ENCODE measurements at regions not wholly inside any gene's neighbourhood (a gene's known extent, or its start where the extent isn't known, plus 50 kb on each side); places are given as distances from the start of the nearest gene placed in this dataset.

- H3K4me1 ChIP-seq (replicated peaks in 1 of 2), result peaks cover 65 to 75% of the 10 kb centered on the region in 2 donors
- no peak overlapping the region for H3K4me3 ChIP-seq
- ATAC-seq (replicated peaks in 6 of 8), result no peak
- H3K27ac ChIP-seq, result no peak overlapping the region
- 40 to 100% (median 61%) methylated on average over 1 to 4 of the region's 4 CpGs; no CpG with 5 or more reads in 2 of the 10 experiments for WGBS, 10 experiments
- in situ Hi-C loops (cut with MboI; ENCODE audit: low pct_unique_long_range_greater_than_20kb in 2 of 9, low sequenced_read_pairs in 9 of 9, unreplicated experiment in 9 of 9), result no loop called here
These were observed 132.7 kb downstream of the GLI2 start for GRCh38 chr2:120868366-120868765.

GRCh38 chr2:120869036-120869729, 133.5 kb downstream of the GLI2 start:
- in situ Hi-C loops (cut with MboI; ENCODE audit: low pct_unique_long_range_greater_than_20kb in 2 of 9, low sequenced_read_pairs in 9 of 9, unreplicated experiment in 9 of 9), result no loop called here
- no peak for ATAC-seq (replicated peaks in 6 of 8)
- Histone ChIP-seq H3K4me1 (replicated peaks in 1 of 2) (peaks cover 66 to 76% of the 10 kb centered on the region in 2 donors), H3K27ac (no peak overlapping the region), H3K4me3 (no peak overlapping the region)
- WGBS, 10 experiments, result 50 to 100% (median 82%) methylated on average over 1 of the region's 1 CpG; no CpG with 5 or more reads in 4 of the 10 experiments

GRCh38 chr2:120869730-120870466, 134.2 kb downstream of the GLI2 start:
- no peak overlapping the region for H3K4me3 ChIP-seq
- ATAC-seq (replicated peaks in 6 of 8), result no peak
- no peak overlapping the region for H3K27ac ChIP-seq
- WGBS, 10 experiments, result 0 to 100% (median 53%) methylated on average over 1 to 4 of the region's 5 CpGs; no CpG with 5 or more reads in 2 of the 10 experiments
- in situ Hi-C loops (cut with MboI; ENCODE audit: low pct_unique_long_range_greater_than_20kb in 2 of 9, low sequenced_read_pairs in 9 of 9, unreplicated experiment in 9 of 9), result no loop called here
- peaks cover 70 to 83% of the 10 kb centered on the region in 2 donors for H3K4me1 ChIP-seq (replicated peaks in 1 of 2)

GRCh38 chr2:120870467-120870788, 134.8 kb downstream of the GLI2 start:
- ATAC-seq (replicated peaks in 6 of 8), result no peak
- H3K27ac ChIP-seq, result no peak overlapping the region
- peaks cover 70 to 88% of the 10 kb centered on the region in 2 donors for H3K4me1 ChIP-seq (replicated peaks in 1 of 2)
- 83 to 100% (median 100%) methylated on average over 1 to 4 of the region's 9 CpGs; no CpG with 5 or more reads in 3 of the 10 experiments for WGBS, 10 experiments
- in situ Hi-C loops (cut with MboI; ENCODE audit: low pct_unique_long_range_greater_than_20kb in 2 of 9, low sequenced_read_pairs in 9 of 9, unreplicated experiment in 9 of 9), result no loop called here
- no peak overlapping the region for H3K4me3 ChIP-seq

- WGBS, 10 experiments, result 77 to 100% (median 97%) methylated on average over 1 to 6 of the region's 10 CpGs; no CpG with 5 or more reads in 4 of the 10 experiments
- no peak overlapping the region for H3K4me3 ChIP-seq
- ATAC-seq (replicated peaks in 6 of 8), result no peak
- in situ Hi-C loops (cut with MboI; ENCODE audit: low pct_unique_long_range_greater_than_20kb in 2 of 9, low sequenced_read_pairs in 9 of 9, unreplicated experiment in 9 of 9), result no loop called here
- H3K27ac ChIP-seq, result no peak overlapping the region
- peaks cover 72 to 93% of the 10 kb centered on the region in 2 donors for H3K4me1 ChIP-seq (replicated peaks in 1 of 2)
These were observed 135.5 kb downstream of the GLI2 start for GRCh38 chr2:120871016-120871635.

- WGBS, 10 experiments, result 20 to 93% (median 82%) methylated on average over 1 to 5 of the region's 7 CpGs; no CpG with 5 or more reads in 2 of the 10 experiments
- in situ Hi-C loops (cut with MboI; ENCODE audit: low pct_unique_long_range_greater_than_20kb in 2 of 9, low sequenced_read_pairs in 9 of 9, unreplicated experiment in 9 of 9), result no loop called here
- no peak overlapping the region for H3K27ac ChIP-seq
- no peak for ATAC-seq (replicated peaks in 6 of 8)
- H3K4me1 ChIP-seq (replicated peaks in 1 of 2), result peaks cover 63 to 90% of the 10 kb centered on the region in 2 donors
- H3K4me3 ChIP-seq, result no peak overlapping the region
These were observed 136.4 kb downstream of the GLI2 start for GRCh38 chr2:120871881-120872620.

- Histone ChIP-seq H3K4me1 (replicated peaks in 1 of 2) (peaks cover 52 to 75% of the 10 kb centered on the region in 2 donors), H3K27ac (peak overlapping the region; percentile 28 to 32), H3K4me3 (no peak overlapping the region)
- in situ Hi-C loops (cut with MboI; ENCODE audit: low pct_unique_long_range_greater_than_20kb in 2 of 9, low sequenced_read_pairs in 9 of 9, unreplicated experiment in 9 of 9), result no loop called here
- peak in 5 of 8 experiments; percentile 76 to 83 (median 80) for ATAC-seq (replicated peaks in 6 of 8)
- 4 to 48% (median 22%) methylated on average over 2 to 18 of the region's 27 CpGs; no CpG with 5 or more reads in 1 of the 10 experiments for WGBS, 10 experiments
These were observed 138.6 kb downstream of the GLI2 start for GRCh38 chr2:120873958-120874887.

GRCh38 chr2:120874888-120875275, 139.2 kb downstream of the GLI2 start:
- H3K4me3 ChIP-seq, result no peak overlapping the region
- 60 to 77% (median 67%) methylated on average over 1 to 5 of the region's 5 CpGs; no CpG with 5 or more reads in 6 of the 10 experiments for WGBS, 10 experiments
- peak overlapping the region; percentile 28 to 32 for H3K27ac ChIP-seq
- H3K4me1 ChIP-seq (replicated peaks in 1 of 2), result peaks cover 52 to 76% of the 10 kb centered on the region in 2 donors
- in situ Hi-C loops (cut with MboI; ENCODE audit: low pct_unique_long_range_greater_than_20kb in 2 of 9, low sequenced_read_pairs in 9 of 9, unreplicated experiment in 9 of 9), result loop anchor here in 2 of 9 experiments (25.0 kb wide), 2 partner anchors 138 to 187 kb away; partner anchors contain the start of gene GLI2 (in 1 of the 2)
- ATAC-seq (replicated peaks in 6 of 8), result peak in 4 of 8 experiments; percentile 1 to 9 (median 4)

GRCh38 chr2:120875431-120875830, 139.8 kb downstream of the GLI2 start:
- peak overlapping the region; percentile 28 to 32 for H3K27ac ChIP-seq
- in situ Hi-C loops (cut with MboI; ENCODE audit: low pct_unique_long_range_greater_than_20kb in 2 of 9, low sequenced_read_pairs in 9 of 9, unreplicated experiment in 9 of 9), result loop anchor here in 2 of 9 experiments (25.0 kb wide), 2 partner anchors 138 to 187 kb away; partner anchors contain the start of gene GLI2 (in 1 of the 2)
- 6 to 73% (median 40%) methylated on average over 1 to 10 of the region's 11 CpGs; no CpG with 5 or more reads in 3 of the 10 experiments for WGBS, 10 experiments
- peak in 6 of 8 experiments; percentile 58 to 95 (median 84) for ATAC-seq (replicated peaks in 6 of 8)
- no peak overlapping the region for H3K4me3 ChIP-seq
- H3K4me1 ChIP-seq (replicated peaks in 1 of 2), result peaks cover 56 to 80% of the 10 kb centered on the region in 2 donors

GRCh38 chr2:120876526-120877280, 141.0 kb downstream of the GLI2 start:
- Histone ChIP-seq H3K27ac (no peak overlapping the region), H3K4me3 (no peak overlapping the region), H3K4me1 (replicated peaks in 1 of 2) (peaks cover 55 to 70% of the 10 kb centered on the region in 2 donors)
- WGBS, 10 experiments, result 71 to 100% (median 95%) methylated on average over 1 to 6 of the region's 11 CpGs; no CpG with 5 or more reads in 2 of the 10 experiments
- ATAC-seq (replicated peaks in 6 of 8), result no peak
- in situ Hi-C loops (cut with MboI; ENCODE audit: low pct_unique_long_range_greater_than_20kb in 2 of 9, low sequenced_read_pairs in 9 of 9, unreplicated experiment in 9 of 9), result loop anchor here in 2 of 9 experiments (25.0 kb wide), 2 partner anchors 139 to 186 kb away; partner anchors contain the start of gene GLI2 (in 1 of the 2)

- Histone ChIP-seq H3K27ac (no peak overlapping the region), H3K4me1 (replicated peaks in 1 of 2) (peaks cover 60 to 68% of the 10 kb centered on the region in 2 donors), H3K4me3 (no peak overlapping the region)
- 64 to 97% (median 83%) methylated on average over 1 to 6 of the region's 7 CpGs; no CpG with 5 or more reads in 2 of the 10 experiments for WGBS, 10 experiments
- in situ Hi-C loops (cut with MboI; ENCODE audit: low pct_unique_long_range_greater_than_20kb in 2 of 9, low sequenced_read_pairs in 9 of 9, unreplicated experiment in 9 of 9), result loop anchor here in 2 of 9 experiments (25.0 kb wide), 2 partner anchors 140 to 185 kb away; partner anchors contain the start of gene GLI2 (in 1 of the 2)
- ATAC-seq (replicated peaks in 6 of 8), result no peak
These were observed 141.7 kb downstream of the GLI2 start for GRCh38 chr2:120877409-120877808.

Measured in motor neuron (in vitro differentiated cells).